ENCODE measurements at regions not wholly inside any gene's neighbourhood (a gene's known extent, or its start where the extent isn't known, plus 50 kb on each side); places are given as distances from the start of the nearest gene placed in this dataset.
"Not testable (repeated sequence)": the region's sequence is repeated elsewhere in the genome, so short reads cannot be mapped to it uniquely, and the experiment has no call there.

- not testable (repeated sequence) for DNase-seq
Measured at GRCh38 chr16:29124162-29124561, 139.3 kb downstream of the LAT start.

GRCh38 chr16:29120680-29121079 is 135.8 kb downstream of the LAT start:
- not testable (repeated sequence) for DNase-seq

- DNase-seq = not testable (repeated sequence)
Measured at GRCh38 chr16:29118301-29118957, 133.6 kb downstream of the LAT start.

- DNase-seq = no peak
Measured at GRCh38 chr16:29117631-29118030, 132.8 kb downstream of the LAT start.

GRCh38 chr16:29116980-29117379 is 132.1 kb downstream of the LAT start:
- no peak for DNase-seq

- not testable (repeated sequence) for DNase-seq
Measured at GRCh38 chr16:29116207-29116606, 131.4 kb downstream of the LAT start.

GRCh38 chr16:29115802-29116141 is 130.9 kb downstream of the LAT start:
- DNase-seq = not testable (repeated sequence)

- not testable (repeated sequence) for DNase-seq
Measured at GRCh38 chr16:29114989-29115801, 130.3 kb downstream of the LAT start.

- DNase-seq = no peak
Measured at GRCh38 chr16:29114574-29114973, 129.7 kb downstream of the LAT start.

- not testable (repeated sequence) for DNase-seq
Measured at GRCh38 chr16:29113446-29113845, 128.6 kb downstream of the LAT start.

GRCh38 chr16:29112755-29113347 is 128.0 kb downstream of the LAT start:
- no peak for DNase-seq

- not testable (repeated sequence) for DNase-seq
Measured at GRCh38 chr16:29111901-29112680, 127.2 kb downstream of the LAT start.

GRCh38 chr16:29111421-29111820 is 126.6 kb downstream of the LAT start:
- no peak for DNase-seq

GRCh38 chr16:29108625-29109169 is 123.8 kb downstream of the LAT start:
- not testable (repeated sequence) for DNase-seq

- DNase-seq = no peak
Measured at GRCh38 chr16:29107299-29107698, 122.4 kb downstream of the LAT start.

GRCh38 chr16:29106259-29106908 is 121.5 kb downstream of the LAT start:
- DNase-seq = not testable (repeated sequence)

- DNase-seq = not testable (repeated sequence)
Measured at GRCh38 chr16:29104600-29104999, 119.7 kb downstream of the LAT start.

- not testable (repeated sequence) for DNase-seq
Measured at GRCh38 chr16:29097965-29098364, 113.1 kb downstream of the LAT start.

GRCh38 chr16:29094729-29095624 is 110.1 kb downstream of the LAT start:
- DNase-seq = not testable (repeated sequence)

- DNase-seq = not testable (repeated sequence)
Measured at GRCh38 chr16:29094325-29094724, 109.5 kb downstream of the LAT start.

- not testable (repeated sequence) for DNase-seq
Measured at GRCh38 chr16:29089679-29090078, 104.8 kb downstream of the LAT start.

Data from NCI-H187 (cell line).